K562 (cell line): ENCODE measurements at regions not wholly inside any gene's neighbourhood (a gene's known extent, or its start where the extent isn't known, plus 50 kb on each side); places are given as distances from the start of the nearest gene placed in this dataset.

ENCODE experiments used
- ATAC-seq: fragments of 200-7000 bp; cut with Tn5 transposase; 3 replicates; pipeline ENCODE4 v1.9.1; 2020; ENCODE audit warnings: moderate library complexity
- BruUV-seq: library from RNA; stranded (reverse); fragments of 400-500 nt; replicated peaks from 2 replicates; lab custom pipeline; 2021; lab: Mats Ljungman, UMichigan
- CTCF ChIA-PET: fragments of 300-600 bp; formaldehyde crosslinking; extraction: SDS; loops from one replicate; lab custom pipeline; 2021; ENCODE audit warnings: low intra/inter-chr PET ratio; lab: Yijun Ruan, JAX
- POLR2A ChIA-PET: fragments of 300-600, 350-650 bp; sonication (Branson Sonifier 250); formaldehyde crosslinking; extraction: SDS; loops from one replicate; lab custom pipeline; 2021; ENCODE audit warnings: antibody characterized with exemption, inconsistent platforms; lab: Yijun Ruan, JAX
- DNase-seq, 4 experiments: peaks; one replicate each; pipeline versions ENCODE4 v3.0.0 to v3.0.0-alpha.2; 2011 to 2018; ENCODE audit warnings: low spot score in 3 of 4, mixed read lengths in 3 of 4; ENCODE audit errors: extremely low read depth in 1 of 4
- FAIRE-seq: peaks from 2 replicates; lab custom pipeline; 2011; peaks lifted over from hg19 to GRCh38; lab: Jason Lieb, UNC
- H2AFZ ChIP-seq: 2 replicates; pipeline ENCODE4 v1.6.0; 2011; ENCODE audit warnings: low read depth, low read length, control low read depth, inconsistent platforms
- H3K27ac ChIP-seq: fragments of 200-600 bp; 3 replicates; pipeline ENCODE4 v1.8.0; 2011; ENCODE audit warnings: low read depth, mild to moderate bottlenecking, control low read depth, inconsistent platforms, low read length, moderate library complexity, mixed read lengths; ENCODE audit errors: extremely low read depth
- H3K27me3 ChIP-seq, 2 experiments: fragments of 300-600 bp in 1 of 2; 2 replicates in 1 of 2; 3 replicates in 1 of 2; pipeline versions ENCODE4 v1.6.0 to v1.8.0; 2011; ENCODE audit warnings: inconsistent platforms in 2 of 2, low read length in 2 of 2, mild to moderate bottlenecking in 1 of 2, mixed read lengths in 1 of 2, moderate library complexity in 1 of 2; ENCODE audit not compliant: control insufficient read depth in 2 of 2, insufficient read depth in 2 of 2
- H3K36me3 ChIP-seq: fragments of 300-600 bp; 3 replicates; pipeline ENCODE4 v1.8.0; 2011; ENCODE audit warnings: mild to moderate bottlenecking, low read length, inconsistent platforms; ENCODE audit not compliant: control insufficient read depth, insufficient read depth
- H3K4me1 ChIP-seq, 2 experiments: fragments of 200-600 bp in 1 of 2; replicated peaks in 1 of 2; 2 replicates in 1 of 2; 3 replicates in 1 of 2; pipeline versions ENCODE4 v1.5.1 to v1.8.0; 2011; ENCODE audit warnings: inconsistent platforms in 2 of 2, low read length in 2 of 2, mild to moderate bottlenecking in 1 of 2, mixed read lengths in 1 of 2, moderate library complexity in 1 of 2; ENCODE audit not compliant: control insufficient read depth in 2 of 2, insufficient read depth in 2 of 2
- H3K4me2 ChIP-seq: 2 replicates; pipeline ENCODE4 v1.6.1; 2011; ENCODE audit warnings: low read length, control low read depth, inconsistent platforms, mixed read lengths; ENCODE audit not compliant: insufficient read depth
- H3K4me3 ChIP-seq: fragments of 200-600 bp; sonication (generic), shearing (Covaris generic); 2 replicates; pipeline ENCODE4 v1.5.1; 2016; ENCODE audit warnings: control low read depth, inconsistent platforms
- H3K79me2 ChIP-seq: fragments of 200-600 bp; 3 replicates; pipeline ENCODE4 v1.8.0; 2011; ENCODE audit warnings: low read length, inconsistent platforms; ENCODE audit not compliant: control insufficient read depth, insufficient read depth
- H3K9ac ChIP-seq, 2 experiments: 2 replicates each; pipeline versions ENCODE4 v1.6.0 to v1.6.1; 2011; ENCODE audit warnings: low read depth in 2 of 2, low read length in 2 of 2, control low read depth in 1 of 2, inconsistent platforms in 1 of 2, mild to moderate bottlenecking in 1 of 2, mixed read lengths in 1 of 2; ENCODE audit not compliant: insufficient read depth in 1 of 2
- H3K9me1 ChIP-seq: one replicate; pipeline ENCODE4 v1.6.0; 2011; ENCODE audit warnings: inconsistent platforms, mild to moderate bottlenecking, low read length, moderate library complexity; ENCODE audit not compliant: control insufficient read depth, insufficient read depth
- H3K9me3 ChIP-seq: replicated peaks from 2 replicates; pipeline ENCODE4 v1.5.1; 2011; ENCODE audit warnings: low read depth, low read length, inconsistent platforms; ENCODE audit not compliant: control insufficient read depth, insufficient read depth
- H4K20me1 ChIP-seq: replicated peaks from 2 replicates; pipeline ENCODE4 v1.6.1; 2011; ENCODE audit warnings: low read length, inconsistent platforms, mixed read lengths; ENCODE audit not compliant: control insufficient read depth, insufficient read depth
- ETV5 ChIP-seq: sonication (generic); formaldehyde crosslinking; IDR thresholded peaks from 2 replicates; pipeline ENCODE4 v1.4.0; 2020; ENCODE audit warnings: low read depth, mild to moderate bottlenecking, missing genetic modification reagents
- HDAC2 ChIP-seq: fragments of 450-650 bp; IDR thresholded peaks from 2 replicates; pipeline ENCODE4 v1.6.1; 2016; ENCODE audit warnings: mild to moderate bottlenecking
- HOXB6 ChIP-seq: fragments of 250-450 bp; sonication (Bioruptor Pico); IDR thresholded peaks from 2 replicates; pipeline ENCODE4 v1.5.1; 2022; ENCODE audit warnings: mild to moderate bottlenecking, borderline replicate concordance
- MBD2 ChIP-seq: sonication (generic); IDR thresholded peaks from 2 replicates; pipeline ENCODE4 v1.6.1; 2016; ENCODE audit warnings: low read depth, borderline replicate concordance
- MTA1 ChIP-seq: fragments of 450-650 bp; IDR thresholded peaks from 2 replicates; pipeline ENCODE4 v1.6.1; 2017; ENCODE audit warnings: borderline replicate concordance
- MYBL2 ChIP-seq, 2 experiments: fragments of 450-650 bp in 1 of 2; sonication (generic) in 1 of 2; formaldehyde crosslinking in 1 of 2; IDR thresholded peaks; 2 replicates each; pipeline versions ENCODE4 v1.6.1 to v1.8.1; 2017 to 2022; ENCODE audit warnings: borderline replicate concordance in 1 of 2, inconsistent platforms in 1 of 2, low read depth in 1 of 2, mild to moderate bottlenecking in 1 of 2, missing genetic modification reagents in 1 of 2, moderate library complexity in 1 of 2
- PKNOX1 ChIP-seq: fragments of 450-650 bp; IDR thresholded peaks from 2 replicates; pipeline ENCODE4 v1.6.1; 2016
- YBX1 ChIP-seq: fragments of 450-650 bp; IDR thresholded peaks from 2 replicates; pipeline ENCODE4 v1.7.1; 2016; ENCODE audit warnings: mild to moderate bottlenecking
- ZC3H4 ChIP-seq: sonication (generic); formaldehyde crosslinking; IDR thresholded peaks from 2 replicates; pipeline ENCODE4 v1.9.0; 2021; ENCODE audit warnings: missing genetic modification reagents, borderline replicate concordance
- ZFP1 ChIP-seq: fragments of 450-650 bp; formaldehyde crosslinking; IDR thresholded peaks from 2 replicates; pipeline ENCODE4 v1.4.0; 2020; ENCODE audit warnings: mild to moderate bottlenecking, mixed read lengths
- WGBS: fragments of 100-300 bp; shearing (Covaris generic); methylation state at CpG from one replicate; pipeline ENCODE4 v1.1.6; 2016; ENCODE audit warnings: low coverage, mixed read lengths; ENCODE audit not compliant: insufficient coverage; ENCODE audit errors: missing lambda C conversion rate; 5-methylcytosine and 5-hydroxymethylcytosine counted together
- in situ Hi-C: fragments of 300-500 bp; cut with MboI; formaldehyde crosslinking; loops from 4 replicates; pipeline ENCODE4 v1.15.0; 2018; ENCODE audit warnings: inconsistent platforms, mixed read lengths
- intact Hi-C: fragments of 100-400 bp; cut with micrococcal nuclease; formaldehyde crosslinking; loops from 2 replicates; pipeline ENCODE4 v1.14.2; 2022

- no peak for FAIRE-seq
- no peak for ATAC-seq
- H4K20me1 ChIP-seq: no peaks in the 10 kb centered on the region
- H3K27ac ChIP-seq: no peak overlapping the region
- no peak for DNase-seq
- ChIA-PET POLR2A (interaction anchor here (1.5 to 3.0 kb wide), 3 partner anchors 8 to 16 kb away, joined by 4 to 12 read pairs (median 8); no protein-coding TSS in a partner anchor), CTCF (no interaction called here)
- 53% methylated on average over 6 of the region's 6 CpGs for WGBS
- no peaks in the 10 kb centered on the region for H3K9me3 ChIP-seq
- no peaks in the 10 kb centered on the region for H3K9me1 ChIP-seq
- H3K4me2 ChIP-seq: no peak overlapping the region
- H3K9ac ChIP-seq: no peak overlapping the region
- in situ Hi-C loops (no loop called here), intact Hi-C loops (no loop called here)
- H2AFZ ChIP-seq: no peak overlapping the region
- H3K79me2 ChIP-seq: peaks cover 2% of the 10 kb centered on the region; the same call in 1 of the 3 replicates
- no peaks in the 10 kb centered on the region for H3K27me3 ChIP-seq
- H3K4me1 ChIP-seq: peaks cover 0 to 4% of the 10 kb centered on the region in 2 experiments; a peak in 2 of 5 replicates
- no TSS peak for BruUV-seq
- H3K36me3 ChIP-seq: no peaks in the 10 kb centered on the region
- H3K4me3 ChIP-seq: no peak overlapping the region
- no peak for TF ChIP-seq MYBL2 (IDR thresholded peaks at IDR 0.05; ENCODE audit: low read depth)
- no peak for TF ChIP-seq MYBL2 (CRISPR knock-in tag; IDR thresholded peaks at IDR 0.05; ENCODE audit: borderline replicate concordance)
- no peak for TF ChIP-seq HDAC2
- TF ChIP-seq YBX1: no peak
- TF ChIP-seq ETV5 (CRISPR knock-in tag): no peak
- TF ChIP-seq HOXB6 (CRISPR knock-in tag): no peak
- no peak for TF ChIP-seq ZC3H4 (CRISPR knock-in tag)
- no peak for TF ChIP-seq ZFP1 (CRISPR knock-in tag)
- no peak for TF ChIP-seq MTA1
- no peak for TF ChIP-seq MBD2
- TF ChIP-seq PKNOX1: peak; percentile 53
These were observed 214.0 kb upstream of the KLF14 start for GRCh38 chr7:130947792-130948580.
